C4-2B (cell line): ENCODE measurements at regions not wholly inside any gene's neighbourhood (a gene's known extent, or its start where the extent isn't known, plus 50 kb on each side); places are given as distances from the start of the nearest gene placed in this dataset.

Experiments used
- H3K27ac ChIP-seq: fragments of 450-650 bp; 2 replicates; pipeline ENCODE4 v1.5.1; 2017
- ZFX ChIP-seq: fragments of 450-650 bp; IDR thresholded peaks from 2 replicates; pipeline ENCODE4 v1.6.1; 2017
- TF ChIP-seq, protein P1 (sequence below): fragments of 450-650 bp; conservative IDR thresholded peaks from 2 replicates; pipeline ENCODE4 v1.5.1; 2017; ENCODE audit warnings: mild to moderate bottlenecking

DNA sequence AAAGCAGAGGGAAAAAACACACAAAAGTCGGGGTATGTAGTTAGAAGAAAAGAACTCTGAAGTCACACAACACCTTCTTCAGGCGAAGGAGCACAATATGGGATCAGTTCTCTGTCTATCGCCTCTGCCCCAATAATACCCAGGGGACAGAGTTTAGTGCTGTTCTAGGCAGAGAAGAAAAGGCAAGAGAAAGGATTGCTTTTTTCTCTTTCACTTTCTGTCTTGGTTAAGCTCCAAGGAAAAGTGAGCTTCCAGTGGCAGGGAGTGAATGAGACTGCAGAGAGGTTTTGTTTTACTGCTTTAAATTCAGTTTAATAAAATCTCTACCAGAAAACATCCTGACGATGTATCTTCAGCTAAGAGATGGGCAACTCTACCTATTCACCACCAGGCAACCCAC lies 86.6 kb upstream of the STXBP5 start:
- TF ChIP-seq, protein P1, sequence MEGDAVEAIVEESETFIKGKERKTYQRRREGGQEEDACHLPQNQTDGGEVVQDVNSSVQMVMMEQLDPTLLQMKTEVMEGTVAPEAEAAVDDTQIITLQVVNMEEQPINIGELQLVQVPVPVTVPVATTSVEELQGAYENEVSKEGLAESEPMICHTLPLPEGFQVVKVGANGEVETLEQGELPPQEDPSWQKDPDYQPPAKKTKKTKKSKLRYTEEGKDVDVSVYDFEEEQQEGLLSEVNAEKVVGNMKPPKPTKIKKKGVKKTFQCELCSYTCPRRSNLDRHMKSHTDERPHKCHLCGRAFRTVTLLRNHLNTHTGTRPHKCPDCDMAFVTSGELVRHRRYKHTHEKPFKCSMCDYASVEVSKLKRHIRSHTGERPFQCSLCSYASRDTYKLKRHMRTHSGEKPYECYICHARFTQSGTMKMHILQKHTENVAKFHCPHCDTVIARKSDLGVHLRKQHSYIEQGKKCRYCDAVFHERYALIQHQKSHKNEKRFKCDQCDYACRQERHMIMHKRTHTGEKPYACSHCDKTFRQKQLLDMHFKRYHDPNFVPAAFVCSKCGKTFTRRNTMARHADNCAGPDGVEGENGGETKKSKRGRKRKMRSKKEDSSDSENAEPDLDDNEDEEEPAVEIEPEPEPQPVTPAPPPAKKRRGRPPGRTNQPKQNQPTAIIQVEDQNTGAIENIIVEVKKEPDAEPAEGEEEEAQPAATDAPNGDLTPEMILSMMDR: no peak
- TF ChIP-seq ZFX: no peak
- H3K27ac ChIP-seq: no peak overlapping the region

DNA sequence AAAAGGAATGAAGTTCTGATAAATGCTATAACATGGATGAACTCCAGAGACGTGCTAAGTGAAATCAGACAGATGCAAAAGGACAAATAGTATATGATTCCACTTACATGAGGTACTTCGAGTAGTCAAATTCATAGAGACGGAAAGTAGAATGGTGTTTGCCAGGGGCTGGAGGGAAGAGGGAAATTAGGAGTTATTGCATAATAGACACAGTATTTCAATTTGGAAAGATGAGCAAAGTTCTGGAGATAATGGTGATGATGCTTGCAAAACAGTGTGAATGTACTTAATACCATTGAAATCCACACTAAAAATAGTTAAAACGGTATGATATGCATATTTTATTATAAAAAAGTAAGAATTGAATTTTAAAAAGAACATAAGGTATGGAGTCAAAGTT lies 84.9 kb upstream of the STXBP5 start:
- no peak for TF ChIP-seq ZFX
- TF ChIP-seq, protein P1: no peak
- H3K27ac ChIP-seq: no peak overlapping the region

DNA sequence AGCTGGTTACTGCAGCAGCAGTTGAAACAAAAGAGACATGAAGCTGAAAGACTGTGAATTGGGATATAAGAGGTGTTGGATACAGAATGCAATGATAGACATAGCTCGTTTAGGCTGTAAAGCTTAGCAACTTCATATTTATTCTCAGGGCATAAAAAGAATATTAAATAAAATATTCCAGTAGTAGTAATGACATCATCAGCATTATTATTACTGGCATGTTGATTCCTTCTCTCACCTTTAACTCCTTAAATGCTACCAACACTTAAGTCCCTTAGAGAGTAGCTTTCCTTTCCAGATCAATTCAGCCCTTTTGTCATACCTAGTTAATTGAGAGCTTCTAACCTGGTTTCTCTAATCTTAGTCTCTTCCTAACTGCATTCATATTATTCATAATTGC lies 81.4 kb upstream of the STXBP5 start:
- TF ChIP-seq, protein P1: no peak
- TF ChIP-seq ZFX: no peak
- no peak overlapping the region for H3K27ac ChIP-seq

GRCh38 chr6:147126618-147127022 lies 77.6 kb upstream of the STXBP5 start:
- TF ChIP-seq, protein P1: no peak
- no peak for TF ChIP-seq ZFX
- no peak overlapping the region for H3K27ac ChIP-seq

- TF ChIP-seq, protein P1: no peak
- no peak for TF ChIP-seq ZFX
- H3K27ac ChIP-seq: no peak overlapping the region
Observed at GRCh38 chr6:147127587-147127986, 76.6 kb upstream of the STXBP5 start.

DNA sequence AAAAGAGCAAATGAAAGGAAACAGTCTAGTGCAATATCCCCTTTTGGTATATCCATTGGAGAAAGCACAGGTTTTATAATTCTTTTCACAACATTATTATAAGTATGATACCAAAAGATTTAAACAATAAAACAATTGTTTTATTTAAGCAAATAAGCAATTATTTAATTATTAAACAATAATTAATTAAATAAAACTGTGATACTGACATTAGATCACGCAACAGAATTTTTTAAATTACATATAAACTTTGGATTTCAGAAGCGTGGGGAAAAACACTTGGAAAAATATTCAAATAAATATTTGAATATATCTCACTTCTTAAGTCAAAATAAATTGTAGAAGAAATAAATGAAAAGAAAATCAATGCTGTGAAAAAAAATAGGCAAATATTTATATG lies 76.2 kb upstream of the STXBP5 start:
- no peak overlapping the region for H3K27ac ChIP-seq
- TF ChIP-seq ZFX: no peak
- TF ChIP-seq, protein P1: no peak

DNA sequence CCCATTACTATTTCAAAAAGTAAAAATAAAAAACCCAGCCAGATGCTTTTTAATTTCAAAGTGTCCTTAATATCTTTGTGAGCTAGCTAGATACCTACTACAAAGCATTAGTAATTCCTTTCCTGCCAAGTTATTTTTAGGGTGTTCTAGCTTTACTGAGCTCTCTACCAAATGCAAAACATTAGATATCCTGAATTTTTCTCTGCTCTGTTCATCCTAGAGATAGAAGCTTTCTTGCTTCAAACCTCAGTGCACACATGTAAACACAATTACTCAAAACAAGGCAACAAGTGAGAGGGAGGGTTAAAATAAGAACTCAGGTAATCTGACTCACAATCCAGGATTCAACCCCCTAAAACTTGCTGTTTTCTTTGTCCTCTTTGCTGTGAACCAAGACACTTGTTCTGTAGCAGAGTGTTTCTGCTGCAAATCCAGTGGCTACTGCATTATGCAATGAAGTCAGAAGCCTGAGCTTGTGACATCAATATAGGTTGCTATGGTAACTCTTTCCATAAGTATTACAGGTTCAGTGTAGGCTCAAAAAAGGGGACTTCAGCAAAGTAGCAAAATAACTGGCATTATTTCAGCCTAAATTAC lies 72.6 kb upstream of the STXBP5 start:
- TF ChIP-seq ZFX: no peak
- TF ChIP-seq, protein P1: no peak
- no peak overlapping the region for H3K27ac ChIP-seq
